Mammary epithelial cell (primary cell): ENCODE measurements at regions not wholly inside any gene's neighbourhood (a gene's known extent, or its start where the extent isn't known, plus 50 kb on each side); places are given as distances from the start of the nearest gene placed in this dataset.

Source experiments
- EZH2 ChIP-seq: IDR thresholded peaks from 2 replicates; pipeline ENCODE4 v1.6.1; 2012; ENCODE audit warnings: low read length, inconsistent platforms, borderline replicate concordance
- TF ChIP-seq, protein P1 (sequence below), 2 donors: IDR thresholded peaks in 1 of 2; conservative IDR thresholded peaks in 1 of 2; 2 replicates each; pipeline ENCODE4 v1.5.1; 2011 to 2012; ENCODE audit warnings: inconsistent platforms in 2 of 2, low read length in 2 of 2, mild to moderate bottlenecking in 2 of 2, control low read depth in 1 of 2, low read depth in 1 of 2; ENCODE audit not compliant: insufficient read depth in 1 of 2; ENCODE audit errors: extremely low read depth in 1 of 2

DNA sequence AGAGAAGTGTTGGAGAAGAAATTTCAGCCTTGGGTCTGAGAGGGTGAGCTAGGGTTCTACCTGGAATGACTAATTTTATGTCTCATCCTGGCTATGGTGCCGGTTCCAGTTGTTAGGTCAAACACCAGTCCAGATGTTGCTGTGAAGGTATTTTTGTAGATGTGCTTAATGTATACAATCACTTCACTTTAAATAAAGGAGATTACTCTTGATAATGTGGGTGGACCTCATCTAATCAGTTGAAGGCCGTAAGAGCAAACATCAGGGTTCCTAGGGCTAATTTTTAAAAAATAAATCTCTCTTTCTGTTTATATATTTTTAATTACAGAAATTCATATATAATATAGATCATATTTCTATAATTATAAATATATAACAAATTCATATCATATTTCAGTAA lies 90.5 kb upstream of the GDNF start:
- TF ChIP-seq, protein P1, sequence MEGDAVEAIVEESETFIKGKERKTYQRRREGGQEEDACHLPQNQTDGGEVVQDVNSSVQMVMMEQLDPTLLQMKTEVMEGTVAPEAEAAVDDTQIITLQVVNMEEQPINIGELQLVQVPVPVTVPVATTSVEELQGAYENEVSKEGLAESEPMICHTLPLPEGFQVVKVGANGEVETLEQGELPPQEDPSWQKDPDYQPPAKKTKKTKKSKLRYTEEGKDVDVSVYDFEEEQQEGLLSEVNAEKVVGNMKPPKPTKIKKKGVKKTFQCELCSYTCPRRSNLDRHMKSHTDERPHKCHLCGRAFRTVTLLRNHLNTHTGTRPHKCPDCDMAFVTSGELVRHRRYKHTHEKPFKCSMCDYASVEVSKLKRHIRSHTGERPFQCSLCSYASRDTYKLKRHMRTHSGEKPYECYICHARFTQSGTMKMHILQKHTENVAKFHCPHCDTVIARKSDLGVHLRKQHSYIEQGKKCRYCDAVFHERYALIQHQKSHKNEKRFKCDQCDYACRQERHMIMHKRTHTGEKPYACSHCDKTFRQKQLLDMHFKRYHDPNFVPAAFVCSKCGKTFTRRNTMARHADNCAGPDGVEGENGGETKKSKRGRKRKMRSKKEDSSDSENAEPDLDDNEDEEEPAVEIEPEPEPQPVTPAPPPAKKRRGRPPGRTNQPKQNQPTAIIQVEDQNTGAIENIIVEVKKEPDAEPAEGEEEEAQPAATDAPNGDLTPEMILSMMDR (conservative IDR thresholded peaks at IDR 0.05 in 1 of 2, IDR thresholded peaks at IDR 0.05 in 1 of 2; ENCODE audit: extremely low read depth in 1 of 2, insufficient read depth in 1 of 2, low read depth in 1 of 2, low read length in 2 of 2) = no peak
- no peak for TF ChIP-seq EZH2
